MM.1S (cell line): ENCODE measurements at regions not wholly inside any gene's neighbourhood (a gene's known extent, or its start where the extent isn't known, plus 50 kb on each side); places are given as distances from the start of the nearest gene placed in this dataset.

Experiments used
- DNase-seq: peaks from one replicate; pipeline ENCODE4 v3.0.0-alpha.2; 2015
- H2AFZ ChIP-seq: fragments of 300-600 bp; sonication (generic); 2 replicates; pipeline ENCODE4 v1.6.0; 2016; ENCODE audit warnings: antibody characterized with exemption, low read length
- H3F3A ChIP-seq: fragments of 300-600 bp; sonication (generic); 2 replicates; pipeline ENCODE4 v1.6.1; 2016; ENCODE audit warnings: mild to moderate bottlenecking, antibody characterized with exemption, low read length, moderate library complexity, mixed read lengths; ENCODE audit not compliant: insufficient read depth
- H3K27ac ChIP-seq: fragments of 300-600 bp; sonication (generic); 2 replicates; pipeline ENCODE4 v1.5.1; 2016; ENCODE audit warnings: mild to moderate bottlenecking, low read length
- H3K27me3 ChIP-seq: fragments of 300-600 bp; sonication (generic); replicated peaks from 2 replicates; pipeline ENCODE4 v1.6.0; 2016; ENCODE audit warnings: low read length; ENCODE audit not compliant: insufficient read depth
- H3K36me3 ChIP-seq: fragments of 300-600 bp; sonication (generic); replicated peaks from 2 replicates; pipeline ENCODE4 v1.6.1; 2016; ENCODE audit warnings: mild to moderate bottlenecking, low read length, mixed read lengths; ENCODE audit not compliant: insufficient read depth
- H3K4me1 ChIP-seq: fragments of 300-600 bp; sonication (generic); 2 replicates; pipeline ENCODE4 v1.6.1; 2016; ENCODE audit warnings: low read length, mixed read lengths
- H3K4me2 ChIP-seq: fragments of 300-600 bp; sonication (generic); 2 replicates; pipeline ENCODE4 v1.6.0; 2016; ENCODE audit warnings: low read depth, low read length
- H3K4me3 ChIP-seq: fragments of 300-600 bp; sonication (generic); 2 replicates; pipeline ENCODE4 v1.5.1; 2016; ENCODE audit warnings: low read length, mixed read lengths
- H3K79me2 ChIP-seq: fragments of 300-600 bp; sonication (generic); 2 replicates; pipeline ENCODE4 v1.6.1; 2016; ENCODE audit warnings: mixed run types, low read length, mixed read lengths
- H3K9ac ChIP-seq: fragments of 300-600 bp; sonication (generic); 2 replicates; pipeline ENCODE4 v1.6.1; 2016; ENCODE audit warnings: low read length, mixed read lengths
- H3K9me2 ChIP-seq: fragments of 300-600 bp; sonication (generic); replicated peaks from 2 replicates; pipeline ENCODE4 v1.6.1; 2016; ENCODE audit warnings: mild to moderate bottlenecking, low read length, mixed read lengths; ENCODE audit not compliant: insufficient read depth
- H3K9me3 ChIP-seq: fragments of 300-600 bp; sonication (generic); replicated peaks from 2 replicates; pipeline ENCODE4 v1.6.1; 2016; ENCODE audit warnings: mild to moderate bottlenecking, low read length, mixed read lengths; ENCODE audit not compliant: insufficient read depth
- H4K20me1 ChIP-seq: fragments of 300-600 bp; sonication (generic); 2 replicates; pipeline ENCODE4 v1.6.1; 2016; ENCODE audit warnings: mild to moderate bottlenecking, low read length, moderate library complexity, mixed read lengths; ENCODE audit not compliant: insufficient read depth
- CTCF ChIP-seq: fragments of 300-600 bp; sonication (generic); IDR thresholded peaks from 2 replicates; pipeline ENCODE4 v1.5.1; 2016; ENCODE audit warnings: antibody characterized with exemption, low read length, mixed read lengths
- EZH2 ChIP-seq: fragments of 300-600 bp; sonication (generic); optimal IDR thresholded peaks from 2 replicates; pipeline ENCODE3; 2017; ENCODE audit warnings: low read depth, mild to moderate bottlenecking, antibody characterized with exemption, low read length, mixed read lengths
- EZH2phosphoT487 ChIP-seq: fragments of 300-600 bp; sonication (generic); IDR thresholded peaks from 2 replicates; pipeline ENCODE4 v1.6.1; 2018; ENCODE audit warnings: antibody characterized with exemption, low read length

DNA sequence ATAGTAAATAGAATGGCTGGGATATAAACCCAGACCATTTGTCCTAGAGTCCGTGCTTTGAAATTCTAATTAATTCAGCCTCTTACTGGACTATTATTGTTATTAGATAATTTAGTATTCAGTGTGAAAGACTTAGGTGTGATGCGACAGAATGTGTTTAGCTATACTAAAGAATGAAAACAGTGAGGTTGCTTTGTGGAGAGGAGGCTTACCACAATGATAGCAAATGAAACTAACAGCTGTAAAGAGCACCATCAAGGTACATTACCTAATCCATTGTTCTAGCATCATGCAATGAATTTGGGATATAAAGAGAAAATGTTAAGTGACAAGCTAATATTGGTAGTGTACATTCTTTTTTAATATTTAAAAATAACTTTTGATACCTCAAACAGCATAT is 911.1 kb downstream of the KCNT2 start:
- no peak overlapping the region for H2AFZ ChIP-seq

GRCh38 chr1:195686764-195687163 is 921.5 kb downstream of the KCNT2 start:
- Histone ChIP-seq H3K27me3 (no peaks in the 10 kb centered on the region), H2AFZ (no peak overlapping the region), H3K9me3 (no peaks in the 10 kb centered on the region), H3K4me3 (no peak overlapping the region), H3K79me2 (no peaks in the 10 kb centered on the region), H4K20me1 (no peaks in the 10 kb centered on the region), H3K4me2 (no peak overlapping the region), H3K27ac (no peak overlapping the region), H3K36me3 (no peaks in the 10 kb centered on the region), H3K4me1 (no peaks in the 10 kb centered on the region), H3K9me2 (no peaks in the 10 kb centered on the region), H3F3A (no peaks in the 10 kb centered on the region), H3K9ac (no peak overlapping the region)
- DNase-seq, result no peak
- TF ChIP-seq EZH2 (no peak), EZH2phosphoT487 (no peak), CTCF (no peak)

More for the DNA sequence above, 911.1 kb downstream of the KCNT2 start:
- Histone ChIP-seq H3K27me3 (no peaks in the 10 kb centered on the region), H3K9me3 (no peaks in the 10 kb centered on the region), H3F3A (no peaks in the 10 kb centered on the region), H3K4me1 (peaks cover 5% of the 10 kb centered on the region; the same call in 1 of the 2 replicates), H3K9ac (no peak overlapping the region), H3K4me3 (no peak overlapping the region), H3K4me2 (no peak overlapping the region), H3K9me2 (no peaks in the 10 kb centered on the region), H4K20me1 (no peaks in the 10 kb centered on the region), H3K79me2 (no peaks in the 10 kb centered on the region), H3K27ac (no peak overlapping the region), H3K36me3 (no peaks in the 10 kb centered on the region)
- no peak for TF ChIP-seq EZH2phosphoT487
- TF ChIP-seq CTCF, result no peak
- no peak for TF ChIP-seq EZH2
- DNase-seq, result peak; percentile 86

- H3K27me3 ChIP-seq, result no peaks in the 10 kb centered on the region
- no peak overlapping the region for H3K4me3 ChIP-seq
- no peak overlapping the region for H3K4me2 ChIP-seq
- DNase-seq, result no peak
- no peaks in the 10 kb centered on the region for H3K36me3 ChIP-seq
- no peaks in the 10 kb centered on the region for H3K9me3 ChIP-seq
- H3F3A ChIP-seq, result no peaks in the 10 kb centered on the region
- H3K9ac ChIP-seq, result no peak overlapping the region
- no peaks in the 10 kb centered on the region for H4K20me1 ChIP-seq
- no peaks in the 10 kb centered on the region for H3K9me2 ChIP-seq
- H3K27ac ChIP-seq, result no peak overlapping the region
- TF ChIP-seq CTCF, result no peak
- no peak for TF ChIP-seq EZH2
- TF ChIP-seq EZH2phosphoT487, result no peak
- no peak overlapping the region for H2AFZ ChIP-seq
- H3K79me2 ChIP-seq, result no peaks in the 10 kb centered on the region
- no peaks in the 10 kb centered on the region for H3K4me1 ChIP-seq
Measured at GRCh38 chr1:195664628-195665027, 943.6 kb downstream of the KCNT2 start.
